Transverse colon (tissue), 4 donors: ENCODE measurements at regions not wholly inside any gene's neighbourhood (a gene's known extent, or its start where the extent isn't known, plus 50 kb on each side); places are given as distances from the start of the nearest gene placed in this dataset.
"Not testable (repeated sequence)": the region's sequence is repeated elsewhere in the genome, so short reads cannot be mapped to it uniquely, and the experiment has no call there.

Experiments used
- CTCF ChIP-seq, 5 experiments: fragments of 200-600 bp in 3 of 5; fragments of 450-650 bp in 2 of 5; sonication (generic) in 3 of 5; IDR thresholded peaks; 1 replicate in 2 of 5; 2 replicates in 3 of 5; pipeline ENCODE4 v1.5.1; 2016 to 2017; ENCODE audit warnings: antibody characterized with exemption in 5 of 5, inconsistent platforms in 3 of 5, mild to moderate bottlenecking in 2 of 5, moderate library complexity in 1 of 5
- POLR2A ChIP-seq: fragments of 450-650 bp; IDR thresholded peaks from one replicate; pipeline ENCODE4 v1.6.1; 2016; ENCODE audit warnings: antibody characterized with exemption, mild to moderate bottlenecking, moderate library complexity
- POLR2AphosphoS5 ChIP-seq, 3 donors: sonication (generic); formaldehyde crosslinking; IDR thresholded peaks; one replicate each; pipeline ENCODE4 v1.6.1; 2016; ENCODE audit warnings: antibody characterized with exemption in 3 of 3

GRCh38 chr2:186182366-186182765 is 303.7 kb upstream of the ZC3H15 start:
- TF ChIP-seq CTCF (IDR thresholded peaks at IDR 0.05); POLR2AphosphoS5 (IDR thresholded peaks at IDR 0.05); POLR2A: not testable (repeated sequence)
